ENCODE measurements at regions not wholly inside any gene's neighbourhood (a gene's known extent, or its start where the extent isn't known, plus 50 kb on each side); places are given as distances from the start of the nearest gene placed in this dataset.

- no peak for DNase-seq (ENCODE audit: low read depth in 1 of 2, low spot score in 1 of 2)
- no peak overlapping the region for H3K4me3 ChIP-seq (replicated peaks; ENCODE audit: insufficient read depth, low read length)
- no peak overlapping the region for H3K27ac ChIP-seq (replicated peaks)
- peaks cover 32% of the 10 kb centered on the region for H3K27me3 ChIP-seq (ENCODE audit: insufficient read depth, poor library complexity, severe bottlenecking)
- TF ChIP-seq GABPA (IDR thresholded peaks at IDR 0.05; ENCODE audit: low read depth) (no peak), CTCF (IDR thresholded peaks at IDR 0.05; ENCODE audit: insufficient read depth, low read length) (no peak), REST (IDR thresholded peaks at IDR 0.05; ENCODE audit: insufficient replicate concordance, low read depth) (no peak), SPI1 (IDR thresholded peaks at IDR 0.05; ENCODE audit: borderline replicate concordance, low read depth) (no peak), POLR2AphosphoS5 (IDR thresholded peaks at IDR 0.05; ENCODE audit: low read depth) (no peak)
Observed at GRCh38 chr14:26204366-26204727, 393.5 kb downstream of the NOVA1 start.

- TF ChIP-seq GABPA (IDR thresholded peaks at IDR 0.05; ENCODE audit: low read depth) = no peak
- no peak for TF ChIP-seq CTCF (IDR thresholded peaks at IDR 0.05; ENCODE audit: insufficient read depth, low read length)
- no peak for TF ChIP-seq SPI1 (IDR thresholded peaks at IDR 0.05; ENCODE audit: borderline replicate concordance, low read depth)
- no peak for TF ChIP-seq REST (IDR thresholded peaks at IDR 0.05; ENCODE audit: insufficient replicate concordance, low read depth)
- no peak for TF ChIP-seq POLR2AphosphoS5 (IDR thresholded peaks at IDR 0.05; ENCODE audit: low read depth)
- Histone ChIP-seq H3K27ac (replicated peaks) (no peak overlapping the region), H3K4me3 (replicated peaks; ENCODE audit: insufficient read depth, low read length) (no peak overlapping the region), H3K27me3 (ENCODE audit: insufficient read depth, poor library complexity, severe bottlenecking) (peaks cover 20% of the 10 kb centered on the region)
- no peak for DNase-seq (ENCODE audit: low read depth in 1 of 2, low spot score in 1 of 2)
Observed at GRCh38 chr14:26200687-26201086, 397.1 kb downstream of the NOVA1 start.

GRCh38 chr14:26199590-26200370 lies 398.1 kb downstream of the NOVA1 start:
- Histone ChIP-seq H3K27ac (replicated peaks) (no peak overlapping the region), H3K27me3 (ENCODE audit: insufficient read depth, poor library complexity, severe bottlenecking) (peaks cover 15% of the 10 kb centered on the region), H3K4me3 (replicated peaks; ENCODE audit: insufficient read depth, low read length) (no peak overlapping the region)
- TF ChIP-seq GABPA (IDR thresholded peaks at IDR 0.05; ENCODE audit: low read depth) = no peak
- no peak for TF ChIP-seq REST (IDR thresholded peaks at IDR 0.05; ENCODE audit: insufficient replicate concordance, low read depth)
- peak; percentile 99 for TF ChIP-seq POLR2AphosphoS5 (IDR thresholded peaks at IDR 0.05; ENCODE audit: low read depth)
- no peak for TF ChIP-seq CTCF (IDR thresholded peaks at IDR 0.05; ENCODE audit: insufficient read depth, low read length)
- TF ChIP-seq SPI1 (IDR thresholded peaks at IDR 0.05; ENCODE audit: borderline replicate concordance, low read depth) = no peak; the same call in 1 of the 2 replicates
- DNase-seq (ENCODE audit: low read depth in 1 of 2, low spot score in 1 of 2) = peak; percentile 15 to 64
